Testis (tissue), 2 donors: ENCODE measurements at regions not wholly inside any gene's neighbourhood (a gene's known extent, or its start where the extent isn't known, plus 50 kb on each side); places are given as distances from the start of the nearest gene placed in this dataset.

Source experiments
- DNase-seq: peaks from one replicate; pipeline ENCODE4 v3.0.0-alpha.2; 2019
- H3K27ac ChIP-seq, 2 donors: fragments of 200-600 bp; sonication (generic); one replicate each; pipeline ENCODE4 v1.5.1; 2019
- H3K27me3 ChIP-seq: fragments of 200-600 bp; sonication (generic); one replicate; pipeline ENCODE4 v1.5.1; 2019
- H3K36me3 ChIP-seq: fragments of 200-600 bp; sonication (generic); one replicate; pipeline ENCODE4 v1.5.1; 2017; ENCODE audit warnings: low read depth; ENCODE audit errors: missing control alignments
- H3K4me1 ChIP-seq: fragments of 200-600 bp; sonication (generic); one replicate; pipeline ENCODE4 v1.5.1; 2019
- H3K4me3 ChIP-seq, 2 donors: fragments of 200-600 bp; sonication (generic); one replicate each; pipeline ENCODE4 v1.5.1; 2017 to 2019
- H3K9me3 ChIP-seq: fragments of 200-600 bp; sonication (generic); one replicate; pipeline ENCODE4 v1.5.1; 2017
- POLR2A ChIP-seq: fragments of 450-650 bp; IDR thresholded peaks from one replicate; pipeline ENCODE4 v1.6.1; 2017; ENCODE audit warnings: antibody characterized with exemption, mild to moderate bottlenecking, moderate library complexity
- WGBS, 2 donors: methylation state at CpG; one replicate each; pipeline ENCODE4 v1.1.5; 2018; 5-methylcytosine and 5-hydroxymethylcytosine counted together
- intact Hi-C: fragments of 100-400 bp; cut with DNase I; formaldehyde crosslinking; loops from one replicate; pipeline ENCODE4 v1.15.1; 2023; ENCODE audit warnings: low total_unique reads
- TF ChIP-seq, protein P1 (sequence below), 3 experiments: fragments of 450-650 bp in 2 of 3; fragments of 200-600 bp in 1 of 3; sonication (generic) in 1 of 3; IDR thresholded peaks; one replicate each; pipeline ENCODE4 v1.5.1; 2016 to 2019; ENCODE audit warnings: antibody characterized with exemption in 3 of 3, mild to moderate bottlenecking in 2 of 3, moderate library complexity in 1 of 3

- no peaks in the 10 kb centered on the region for H3K4me1 ChIP-seq
- WGBS, 2 donors: 31 to 50% methylated on average over 1 of the region's 1 CpG
- no peak overlapping the region for H3K4me3 ChIP-seq
- DNase-seq: no peak
- H3K27me3 ChIP-seq: no peaks in the 10 kb centered on the region
- no peaks in the 10 kb centered on the region for H3K9me3 ChIP-seq
- TF ChIP-seq, protein P1, sequence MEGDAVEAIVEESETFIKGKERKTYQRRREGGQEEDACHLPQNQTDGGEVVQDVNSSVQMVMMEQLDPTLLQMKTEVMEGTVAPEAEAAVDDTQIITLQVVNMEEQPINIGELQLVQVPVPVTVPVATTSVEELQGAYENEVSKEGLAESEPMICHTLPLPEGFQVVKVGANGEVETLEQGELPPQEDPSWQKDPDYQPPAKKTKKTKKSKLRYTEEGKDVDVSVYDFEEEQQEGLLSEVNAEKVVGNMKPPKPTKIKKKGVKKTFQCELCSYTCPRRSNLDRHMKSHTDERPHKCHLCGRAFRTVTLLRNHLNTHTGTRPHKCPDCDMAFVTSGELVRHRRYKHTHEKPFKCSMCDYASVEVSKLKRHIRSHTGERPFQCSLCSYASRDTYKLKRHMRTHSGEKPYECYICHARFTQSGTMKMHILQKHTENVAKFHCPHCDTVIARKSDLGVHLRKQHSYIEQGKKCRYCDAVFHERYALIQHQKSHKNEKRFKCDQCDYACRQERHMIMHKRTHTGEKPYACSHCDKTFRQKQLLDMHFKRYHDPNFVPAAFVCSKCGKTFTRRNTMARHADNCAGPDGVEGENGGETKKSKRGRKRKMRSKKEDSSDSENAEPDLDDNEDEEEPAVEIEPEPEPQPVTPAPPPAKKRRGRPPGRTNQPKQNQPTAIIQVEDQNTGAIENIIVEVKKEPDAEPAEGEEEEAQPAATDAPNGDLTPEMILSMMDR (IDR thresholded peaks at IDR 0.05): no peak
- TF ChIP-seq POLR2A: no peak
- no peak overlapping the region for H3K27ac ChIP-seq
- intact Hi-C loops: no loop called here
- H3K36me3 ChIP-seq: no peaks in the 10 kb centered on the region
Observed at GRCh38 chr5:161235569-161235968, 311.0 kb downstream of the GABRB2 start.

GRCh38 chr5:161233553-161233952 lies 313.0 kb downstream of the GABRB2 start:
- 90 to 100% methylated on average over 1 of the region's 1 CpG for WGBS, 2 donors
- TF ChIP-seq POLR2A: no peak
- TF ChIP-seq, protein P1 (IDR thresholded peaks at IDR 0.05): no peak
- no peaks in the 10 kb centered on the region for H3K36me3 ChIP-seq
- no peaks in the 10 kb centered on the region for H3K4me1 ChIP-seq
- H3K9me3 ChIP-seq: no peaks in the 10 kb centered on the region
- H3K4me3 ChIP-seq: no peak overlapping the region
- no peaks in the 10 kb centered on the region for H3K27me3 ChIP-seq
- DNase-seq: no peak
- intact Hi-C loops: no loop called here
- no peak overlapping the region for H3K27ac ChIP-seq

DNA sequence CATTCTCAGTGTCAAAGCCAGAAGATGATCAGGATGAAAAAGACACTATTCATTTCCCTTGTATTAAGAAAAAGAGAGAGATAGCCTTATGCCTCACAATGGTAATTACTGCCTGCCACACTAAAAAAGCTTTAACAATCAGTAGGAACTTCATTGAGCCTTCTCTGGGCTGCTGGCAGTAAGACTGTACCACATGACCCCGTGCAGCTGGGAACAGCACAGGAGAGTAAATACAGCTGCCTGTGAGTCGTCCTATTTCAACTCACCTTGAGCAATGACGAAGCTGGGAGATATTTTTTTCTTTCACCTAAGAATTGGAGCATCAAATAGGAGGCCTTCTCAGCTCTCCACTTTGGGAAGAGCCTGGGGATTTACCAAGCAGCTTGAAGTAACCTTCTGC lies 316.3 kb downstream of the GABRB2 start:
- DNase-seq: no peak
- no peak overlapping the region for H3K4me3 ChIP-seq
- H3K27me3 ChIP-seq: no peaks in the 10 kb centered on the region
- H3K9me3 ChIP-seq: no peaks in the 10 kb centered on the region
- H3K27ac ChIP-seq: no peak overlapping the region
- intact Hi-C loops: no loop called here
- WGBS, 2 donors: 49 to 56% methylated on average over 3 of the region's 3 CpGs
- TF ChIP-seq POLR2A: no peak
- TF ChIP-seq, protein P1 (IDR thresholded peaks at IDR 0.05): no peak
- no peaks in the 10 kb centered on the region for H3K36me3 ChIP-seq
- H3K4me1 ChIP-seq: no peaks in the 10 kb centered on the region

GRCh38 chr5:161219816-161220215 lies 326.7 kb downstream of the GABRB2 start:
- intact Hi-C loops: no loop called here
- 88 to 89% methylated on average over 4 of the region's 4 CpGs for WGBS, 2 donors
- H3K27ac ChIP-seq: no peak overlapping the region

GRCh38 chr5:161216877-161217276 lies 329.6 kb downstream of the GABRB2 start:
- TF ChIP-seq, protein P1 (IDR thresholded peaks at IDR 0.05): no peak
- no peak for TF ChIP-seq POLR2A
- intact Hi-C loops: no loop called here
- Histone ChIP-seq H3K4me1 (no peaks in the 10 kb centered on the region), H3K9me3 (no peaks in the 10 kb centered on the region), H3K36me3 (no peaks in the 10 kb centered on the region), H3K27ac (no peak overlapping the region), H3K4me3 (no peak overlapping the region), H3K27me3 (no peaks in the 10 kb centered on the region)
- 57 to 65% methylated on average over 3 of the region's 3 CpGs for WGBS, 2 donors
- DNase-seq: no peak

More at GRCh38 chr5:161219816-161220215, 326.7 kb downstream of the GABRB2 start:
- Histone ChIP-seq H3K27me3 (no peaks in the 10 kb centered on the region), H3K4me1 (no peaks in the 10 kb centered on the region), H3K9me3 (no peaks in the 10 kb centered on the region), H3K4me3 (no peak overlapping the region), H3K36me3 (no peaks in the 10 kb centered on the region)
- TF ChIP-seq, protein P1 (IDR thresholded peaks at IDR 0.05): no peak
- no peak for TF ChIP-seq POLR2A
- no peak for DNase-seq
